Mesendoderm (in vitro differentiated cells): ENCODE measurements at regions not wholly inside any gene's neighbourhood (a gene's known extent, or its start where the extent isn't known, plus 50 kb on each side); places are given as distances from the start of the nearest gene placed in this dataset.

ENCODE experiments used
- DNase-seq: peaks from one replicate; pipeline ENCODE4 v3.0.0; 2013
- H2AK5ac ChIP-seq: 2 replicates; pipeline ENCODE4 v1.6.1; 2013; ENCODE audit warnings: low read length, inconsistent platforms
- H2BK120ac ChIP-seq: 2 replicates; pipeline ENCODE4 v1.6.1; 2013; ENCODE audit warnings: low read depth, mild to moderate bottlenecking, low read length, moderate library complexity, mixed read lengths
- H2BK15ac ChIP-seq: replicated peaks from 2 replicates; pipeline ENCODE4 v1.6.1; 2013; ENCODE audit warnings: low read depth, mild to moderate bottlenecking, moderate library complexity
- H2BK5ac ChIP-seq: 2 replicates; pipeline ENCODE4 v1.6.1; 2013; ENCODE audit warnings: low read length, inconsistent platforms
- H3K18ac ChIP-seq: 2 replicates; pipeline ENCODE4 v1.6.1; 2013; ENCODE audit warnings: mild to moderate bottlenecking, low read length, mixed read lengths
- H3K23ac ChIP-seq: one replicate; pipeline ENCODE4 v1.6.1; 2013; ENCODE audit warnings: low read length
- H3K27ac ChIP-seq: 2 replicates; pipeline ENCODE4 v1.5.1; 2013; ENCODE audit warnings: low read depth, mild to moderate bottlenecking, inconsistent platforms, low read length, moderate library complexity
- H3K27me3 ChIP-seq: 2 replicates; pipeline ENCODE4 v1.6.1; 2013; ENCODE audit warnings: low read length, control low read depth, mild to moderate bottlenecking, inconsistent platforms; ENCODE audit not compliant: insufficient read depth, poor library complexity
- H3K36me3 ChIP-seq: 2 replicates; pipeline ENCODE4 v1.6.1; 2013; ENCODE audit warnings: low read length, inconsistent platforms; ENCODE audit not compliant: control insufficient read depth, insufficient read depth
- H3K4ac ChIP-seq: one replicate; pipeline ENCODE4 v1.6.1; 2013; ENCODE audit warnings: low read depth, mild to moderate bottlenecking, low read length, moderate library complexity
- H3K4me1 ChIP-seq: 2 replicates; pipeline ENCODE4 v1.6.1; 2013; ENCODE audit warnings: low read depth, low read length, inconsistent platforms; ENCODE audit not compliant: control insufficient read depth
- H3K4me2 ChIP-seq: 2 replicates; pipeline ENCODE4 v1.6.1; 2013; ENCODE audit warnings: low read length
- H3K4me3 ChIP-seq: 2 replicates; pipeline ENCODE4 v1.5.1; 2013; ENCODE audit warnings: mild to moderate bottlenecking, low read length
- H3K56ac ChIP-seq: one replicate; pipeline ENCODE4 v1.6.1; 2013; ENCODE audit warnings: low read length
- H3K79me1 ChIP-seq: 2 replicates; pipeline ENCODE4 v1.6.1; 2013; ENCODE audit warnings: low read length, inconsistent platforms
- H3K79me2 ChIP-seq: 2 replicates; pipeline ENCODE4 v1.6.1; 2013; ENCODE audit warnings: mild to moderate bottlenecking, low read length; ENCODE audit not compliant: control insufficient read depth, insufficient read depth
- H3K9ac ChIP-seq: 2 replicates; pipeline ENCODE4 v1.6.1; 2013; ENCODE audit warnings: low read length, inconsistent platforms
- H4K5ac ChIP-seq: one replicate; pipeline ENCODE4 v1.6.1; 2013; ENCODE audit warnings: low read length
- H4K8ac ChIP-seq: one replicate; pipeline ENCODE4 v1.6.1; 2013; ENCODE audit warnings: low read depth, mild to moderate bottlenecking, control low read depth, low read length, moderate library complexity
- WGBS: extraction: QIAGEN DNeasy Blood & Tissue Kit; methylation state at CpG from one replicate; pipeline ENCODE4 v1.1.7; 2013; ENCODE audit warnings: low lambda C conversion rate, missing lambda C conversion rate; ENCODE audit not compliant: insufficient coverage; ENCODE audit errors: extremely low coverage; 5-methylcytosine and 5-hydroxymethylcytosine counted together

GRCh38 chrX:6734844-6735634 is 200.1 kb upstream of the VCX3A start:
- no peak overlapping the region for H2BK15ac ChIP-seq
- H3K9ac ChIP-seq, result no peak overlapping the region
- H2BK5ac ChIP-seq, result no peak overlapping the region
- no peak overlapping the region for H2BK120ac ChIP-seq
- H3K27ac ChIP-seq, result no peak overlapping the region
- H4K5ac ChIP-seq, result no peak overlapping the region
- no peaks in the 10 kb centered on the region for H3K4me1 ChIP-seq
- no peaks in the 10 kb centered on the region for H3K27me3 ChIP-seq
- H3K36me3 ChIP-seq, result no peaks in the 10 kb centered on the region
- H2AK5ac ChIP-seq, result no peak overlapping the region
- no peaks in the 10 kb centered on the region for H3K79me2 ChIP-seq
- H3K23ac ChIP-seq, result no peak overlapping the region
- no peak overlapping the region for H3K4ac ChIP-seq
- no peak for DNase-seq
- H3K56ac ChIP-seq, result no peak overlapping the region
- no peak overlapping the region for H3K18ac ChIP-seq
- WGBS, result no CpG with 5 or more reads among the region's 6 CpGs
- H3K4me2 ChIP-seq, result no peak overlapping the region
- H3K4me3 ChIP-seq, result no peak overlapping the region
- no peaks in the 10 kb centered on the region for H3K79me1 ChIP-seq
- H4K8ac ChIP-seq, result no peak overlapping the region

GRCh38 chrX:6732101-6732500 is 197.2 kb upstream of the VCX3A start:
- Histone ChIP-seq H3K9ac (no peak overlapping the region), H3K36me3 (no peaks in the 10 kb centered on the region), H3K56ac (no peak overlapping the region), H2BK15ac (no peak overlapping the region), H3K4me3 (no peak overlapping the region), H2BK5ac (no peak overlapping the region), H2BK120ac (no peak overlapping the region), H3K27ac (no peak overlapping the region), H2AK5ac (no peak overlapping the region), H3K27me3 (no peaks in the 10 kb centered on the region), H4K5ac (no peak overlapping the region), H3K79me1 (no peaks in the 10 kb centered on the region), H4K8ac (no peak overlapping the region), H3K4ac (no peak overlapping the region), H3K4me1 (no peaks in the 10 kb centered on the region), H3K23ac (no peak overlapping the region), H3K79me2 (no peaks in the 10 kb centered on the region), H3K4me2 (no peak overlapping the region), H3K18ac (no peak overlapping the region)
- DNase-seq, result no peak
- no CpG with 5 or more reads among the region's 1 CpG for WGBS

GRCh38 chrX:6729626-6730025 is 194.7 kb upstream of the VCX3A start:
- peak; percentile 15 for DNase-seq
- WGBS, result no CpG with 5 or more reads among the region's 9 CpGs
- H3K4ac ChIP-seq, result no peak overlapping the region

GRCh38 chrX:6718766-6719165 is 183.8 kb upstream of the VCX3A start:
- H2BK15ac ChIP-seq, result no peak overlapping the region
- H3K79me1 ChIP-seq, result no peaks in the 10 kb centered on the region
- H3K18ac ChIP-seq, result no peak overlapping the region
- no peaks in the 10 kb centered on the region for H3K79me2 ChIP-seq
- H3K4me2 ChIP-seq, result no peak overlapping the region
- H3K4me1 ChIP-seq, result no peaks in the 10 kb centered on the region
- H3K9ac ChIP-seq, result no peak overlapping the region
- WGBS, result no CpG with 5 or more reads among the region's 6 CpGs
- H3K23ac ChIP-seq, result no peak overlapping the region
- no peak overlapping the region for H3K4ac ChIP-seq
- H2BK120ac ChIP-seq, result no peak overlapping the region
- no peak overlapping the region for H3K4me3 ChIP-seq
- no peak overlapping the region for H3K56ac ChIP-seq
- H3K36me3 ChIP-seq, result no peaks in the 10 kb centered on the region
- no peak overlapping the region for H2AK5ac ChIP-seq
- no peaks in the 10 kb centered on the region for H3K27me3 ChIP-seq
- DNase-seq, result no peak
- no peak overlapping the region for H3K27ac ChIP-seq
- no peak overlapping the region for H4K8ac ChIP-seq
- no peak overlapping the region for H4K5ac ChIP-seq
- no peak overlapping the region for H2BK5ac ChIP-seq

More at GRCh38 chrX:6729626-6730025, 194.7 kb upstream of the VCX3A start:
- no peak overlapping the region for H2BK5ac ChIP-seq
- no peaks in the 10 kb centered on the region for H3K79me1 ChIP-seq
- H3K79me2 ChIP-seq, result no peaks in the 10 kb centered on the region
- H4K8ac ChIP-seq, result no peak overlapping the region
- no peak overlapping the region for H3K23ac ChIP-seq
- H3K27ac ChIP-seq, result no peak overlapping the region
- no peak overlapping the region for H3K56ac ChIP-seq
- H2AK5ac ChIP-seq, result no peak overlapping the region
- H3K4me2 ChIP-seq, result no peak overlapping the region
- H3K4me3 ChIP-seq, result no peak overlapping the region
- H3K4me1 ChIP-seq, result no peaks in the 10 kb centered on the region
- no peak overlapping the region for H3K18ac ChIP-seq
- H3K36me3 ChIP-seq, result no peaks in the 10 kb centered on the region
- no peak overlapping the region for H4K5ac ChIP-seq
- no peak overlapping the region for H2BK15ac ChIP-seq
- no peaks in the 10 kb centered on the region for H3K27me3 ChIP-seq
- no peak overlapping the region for H3K9ac ChIP-seq
- H2BK120ac ChIP-seq, result no peak overlapping the region

GRCh38 chrX:6708676-6709380 is 173.9 kb upstream of the VCX3A start:
- no CpG with 5 or more reads among the region's 5 CpGs for WGBS
- Histone ChIP-seq H4K5ac (no peak overlapping the region), H3K56ac (peak overlapping the region; percentile 25), H3K79me1 (no peaks in the 10 kb centered on the region), H3K23ac (no peak overlapping the region), H3K79me2 (no peaks in the 10 kb centered on the region), H3K18ac (no peak overlapping the region), H3K9ac (no peak overlapping the region), H3K36me3 (no peaks in the 10 kb centered on the region), H2BK120ac (no peak overlapping the region), H3K4me3 (no peak overlapping the region), H3K4ac (no peak overlapping the region), H2AK5ac (no peak overlapping the region), H3K4me1 (no peaks in the 10 kb centered on the region), H4K8ac (no peak overlapping the region), H2BK5ac (no peak overlapping the region), H3K27ac (peak overlapping the region; percentile 0), H3K27me3 (no peaks in the 10 kb centered on the region), H2BK15ac (no peak overlapping the region), H3K4me2 (no peak overlapping the region)
- peak; percentile 26 for DNase-seq
